ENCODE measurements at regions not wholly inside any gene's neighbourhood (a gene's known extent, or its start where the extent isn't known, plus 50 kb on each side); places are given as distances from the start of the nearest gene placed in this dataset.

DNA sequence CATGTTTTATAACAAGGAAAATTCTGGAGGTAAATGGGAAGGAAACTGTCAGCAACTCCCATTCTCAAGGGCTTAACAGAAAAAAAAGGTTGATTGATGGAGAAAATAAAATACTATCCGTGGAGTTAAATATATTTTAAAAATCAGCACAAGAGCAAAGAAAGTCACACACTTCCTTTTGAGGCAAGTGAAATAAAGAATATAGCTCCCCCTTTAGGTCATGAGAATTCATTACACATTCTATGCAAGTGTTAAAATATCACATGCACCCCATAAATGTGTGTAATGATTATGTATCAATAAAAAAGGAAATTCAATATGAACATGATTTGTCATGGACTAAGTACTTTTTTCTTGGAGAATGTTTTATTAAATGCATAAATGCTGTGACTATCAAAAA lies 349.2 kb downstream of the TPBG start:
- TF ChIP-seq ZNF263 (CRISPR knock-in tag; IDR thresholded peaks at IDR 0.05; ENCODE audit: low read depth) (no peak), ZNF317 (CRISPR knock-in tag; IDR thresholded peaks at IDR 0.05; ENCODE audit: borderline replicate concordance, low read depth) (no peak), ZNF416 (CRISPR knock-in tag; IDR thresholded peaks at IDR 0.05) (no peak), ZNF121 (CRISPR knock-in tag; IDR thresholded peaks at IDR 0.05) (no peak), NR1H2 (CRISPR knock-in tag; IDR thresholded peaks at IDR 0.05) (no peak)
- TF ChIP-seq, protein P1, sequence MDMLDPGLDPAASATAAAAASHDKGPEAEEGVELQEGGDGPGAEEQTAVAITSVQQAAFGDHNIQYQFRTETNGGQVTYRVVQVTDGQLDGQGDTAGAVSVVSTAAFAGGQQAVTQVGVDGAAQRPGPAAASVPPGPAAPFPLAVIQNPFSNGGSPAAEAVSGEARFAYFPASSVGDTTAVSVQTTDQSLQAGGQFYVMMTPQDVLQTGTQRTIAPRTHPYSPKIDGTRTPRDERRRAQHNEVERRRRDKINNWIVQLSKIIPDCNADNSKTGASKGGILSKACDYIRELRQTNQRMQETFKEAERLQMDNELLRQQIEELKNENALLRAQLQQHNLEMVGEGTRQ (CRISPR knock-in tag; IDR thresholded peaks at IDR 0.05) = no peak
- TF ChIP-seq, protein P2, sequence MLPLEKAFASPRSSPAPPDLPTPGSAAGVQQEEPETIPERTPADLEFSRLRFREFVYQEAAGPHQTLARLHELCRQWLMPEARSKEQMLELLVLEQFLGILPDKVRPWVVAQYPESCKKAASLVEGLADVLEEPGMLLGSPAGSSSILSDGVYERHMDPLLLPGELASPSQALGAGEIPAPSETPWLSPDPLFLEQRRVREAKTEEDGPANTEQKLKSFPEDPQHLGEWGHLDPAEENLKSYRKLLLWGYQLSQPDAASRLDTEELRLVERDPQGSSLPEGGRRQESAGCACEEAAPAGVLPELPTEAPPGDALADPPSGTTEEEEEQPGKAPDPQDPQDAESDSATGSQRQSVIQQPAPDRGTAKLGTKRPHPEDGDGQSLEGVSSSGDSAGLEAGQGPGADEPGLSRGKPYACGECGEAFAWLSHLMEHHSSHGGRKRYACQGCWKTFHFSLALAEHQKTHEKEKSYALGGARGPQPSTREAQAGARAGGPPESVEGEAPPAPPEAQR (CRISPR knock-in tag; IDR thresholded peaks at IDR 0.05) = no peak
- TF ChIP-seq, protein P3, sequence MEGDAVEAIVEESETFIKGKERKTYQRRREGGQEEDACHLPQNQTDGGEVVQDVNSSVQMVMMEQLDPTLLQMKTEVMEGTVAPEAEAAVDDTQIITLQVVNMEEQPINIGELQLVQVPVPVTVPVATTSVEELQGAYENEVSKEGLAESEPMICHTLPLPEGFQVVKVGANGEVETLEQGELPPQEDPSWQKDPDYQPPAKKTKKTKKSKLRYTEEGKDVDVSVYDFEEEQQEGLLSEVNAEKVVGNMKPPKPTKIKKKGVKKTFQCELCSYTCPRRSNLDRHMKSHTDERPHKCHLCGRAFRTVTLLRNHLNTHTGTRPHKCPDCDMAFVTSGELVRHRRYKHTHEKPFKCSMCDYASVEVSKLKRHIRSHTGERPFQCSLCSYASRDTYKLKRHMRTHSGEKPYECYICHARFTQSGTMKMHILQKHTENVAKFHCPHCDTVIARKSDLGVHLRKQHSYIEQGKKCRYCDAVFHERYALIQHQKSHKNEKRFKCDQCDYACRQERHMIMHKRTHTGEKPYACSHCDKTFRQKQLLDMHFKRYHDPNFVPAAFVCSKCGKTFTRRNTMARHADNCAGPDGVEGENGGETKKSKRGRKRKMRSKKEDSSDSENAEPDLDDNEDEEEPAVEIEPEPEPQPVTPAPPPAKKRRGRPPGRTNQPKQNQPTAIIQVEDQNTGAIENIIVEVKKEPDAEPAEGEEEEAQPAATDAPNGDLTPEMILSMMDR (IDR thresholded peaks at IDR 0.05) = peak; percentile 45
